ENCODE measurements at regions not wholly inside any gene's neighbourhood (a gene's known extent, or its start where the extent isn't known, plus 50 kb on each side); places are given as distances from the start of the nearest gene placed in this dataset.
"Not testable (repeated sequence)": the region's sequence is repeated elsewhere in the genome, so short reads cannot be mapped to it uniquely, and the experiment has no call there.

GRCh38 chr12:124070394-124071074 lies 97.5 kb downstream of the ZNF664 start:
- not testable (repeated sequence) for H3K4me3 ChIP-seq (ENCODE audit: control insufficient read depth, low read depth, low read length)
- DNase-seq (ENCODE audit: low read depth): peak; percentile 39

- no peak for TF ChIP-seq CTCF (conservative IDR thresholded peaks at IDR 0.05; ENCODE audit: control insufficient read depth, insufficient read depth, low read depth, low read length)
These were observed 98.0 kb downstream of the ZNF664 start for GRCh38 chr12:124071075-124071443.

GRCh38 chr12:124073356-124074035 lies 100.5 kb downstream of the ZNF664 start:
- no peak for DNase-seq (ENCODE audit: low read depth)
- no peak overlapping the region for H3K4me3 ChIP-seq (ENCODE audit: control insufficient read depth, low read depth, low read length)
- no peak for TF ChIP-seq CTCF (conservative IDR thresholded peaks at IDR 0.05; ENCODE audit: control insufficient read depth, insufficient read depth, low read depth, low read length)

More at GRCh38 chr12:124071075-124071443, 98.0 kb downstream of the ZNF664 start:
- DNase-seq (ENCODE audit: low read depth): no peak
- H3K4me3 ChIP-seq (ENCODE audit: control insufficient read depth, low read depth, low read length): no peak overlapping the region

- no peak overlapping the region for H3K4me3 ChIP-seq (ENCODE audit: control insufficient read depth, low read depth, low read length)
- no peak for TF ChIP-seq CTCF (conservative IDR thresholded peaks at IDR 0.05; ENCODE audit: control insufficient read depth, insufficient read depth, low read depth, low read length)
- no peak for DNase-seq (ENCODE audit: low read depth)
These were observed 102.8 kb downstream of the ZNF664 start for GRCh38 chr12:124075841-124076240.

- no peak for TF ChIP-seq CTCF (conservative IDR thresholded peaks at IDR 0.05; ENCODE audit: control insufficient read depth, insufficient read depth, low read depth, low read length)
These were observed 104.7 kb downstream of the ZNF664 start for GRCh38 chr12:124077701-124078100.

GRCh38 chr12:124078800-124079199 lies 105.8 kb downstream of the ZNF664 start:
- no peak overlapping the region for H3K4me3 ChIP-seq (ENCODE audit: control insufficient read depth, low read depth, low read length)
- DNase-seq (ENCODE audit: low read depth): no peak
- no peak for TF ChIP-seq CTCF (conservative IDR thresholded peaks at IDR 0.05; ENCODE audit: control insufficient read depth, insufficient read depth, low read depth, low read length)

More at GRCh38 chr12:124077701-124078100, 104.7 kb downstream of the ZNF664 start:
- DNase-seq (ENCODE audit: low read depth): no peak
- H3K4me3 ChIP-seq (ENCODE audit: control insufficient read depth, low read depth, low read length): no peak overlapping the region

GRCh38 chr12:124080649-124081048 lies 107.6 kb downstream of the ZNF664 start:
- no peak for DNase-seq (ENCODE audit: low read depth)
- H3K4me3 ChIP-seq (ENCODE audit: control insufficient read depth, low read depth, low read length): no peak overlapping the region
- no peak for TF ChIP-seq CTCF (conservative IDR thresholded peaks at IDR 0.05; ENCODE audit: control insufficient read depth, insufficient read depth, low read depth, low read length)
